Liver (tissue), 3 donors: ENCODE measurements at regions not wholly inside any gene's neighbourhood (a gene's known extent, or its start where the extent isn't known, plus 50 kb on each side); places are given as distances from the start of the nearest gene placed in this dataset.

Experiments used
- JUND ChIP-seq, 2 donors: IDR thresholded peaks; 2 replicates each; pipeline ENCODE4 v1.6.1; 2016; ENCODE audit warnings: antibody characterized with exemption in 2 of 2
- RAD21 ChIP-seq, 2 donors: IDR thresholded peaks; 2 replicates each; pipeline ENCODE4 v1.6.1; 2016; ENCODE audit warnings: antibody characterized with exemption in 2 of 2, mild to moderate bottlenecking in 2 of 2
- YY1 ChIP-seq: IDR thresholded peaks from 2 replicates; pipeline ENCODE4 v1.6.1; 2016; ENCODE audit warnings: antibody characterized with exemption, mild to moderate bottlenecking
- TF ChIP-seq, protein P1 (sequence below): fragments of 150-350 bp; IDR thresholded peaks from 2 replicates; pipeline ENCODE4 v1.5.1; 2017; ENCODE audit warnings: improper control_type of control experiment, low read depth, low read length; ENCODE audit not compliant: missing input control
- donor health status: healthy.
- donor health status: healthy.

DNA sequence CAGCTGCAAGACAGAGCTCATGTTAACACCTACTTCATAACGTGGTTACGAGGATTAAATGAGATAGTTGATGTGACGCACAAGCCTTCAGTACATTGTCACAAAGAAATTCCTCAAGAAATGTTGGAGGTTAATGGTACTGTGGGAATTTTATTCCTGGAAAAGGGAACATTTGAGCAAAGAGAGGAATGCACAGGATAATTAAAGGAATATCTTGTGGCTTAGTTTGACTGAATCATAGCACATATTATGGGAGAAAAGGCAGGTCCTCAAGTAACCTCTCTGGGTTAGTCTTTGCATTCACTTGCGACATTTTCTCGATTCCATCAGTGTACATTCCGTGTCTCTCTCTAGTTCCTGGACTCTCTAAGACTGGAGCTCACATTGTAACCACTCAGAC, 300.2 kb upstream of the DUSP10 start:
- TF ChIP-seq RAD21 (IDR thresholded peaks at IDR 0.05), result no peak
- TF ChIP-seq, protein P1, sequence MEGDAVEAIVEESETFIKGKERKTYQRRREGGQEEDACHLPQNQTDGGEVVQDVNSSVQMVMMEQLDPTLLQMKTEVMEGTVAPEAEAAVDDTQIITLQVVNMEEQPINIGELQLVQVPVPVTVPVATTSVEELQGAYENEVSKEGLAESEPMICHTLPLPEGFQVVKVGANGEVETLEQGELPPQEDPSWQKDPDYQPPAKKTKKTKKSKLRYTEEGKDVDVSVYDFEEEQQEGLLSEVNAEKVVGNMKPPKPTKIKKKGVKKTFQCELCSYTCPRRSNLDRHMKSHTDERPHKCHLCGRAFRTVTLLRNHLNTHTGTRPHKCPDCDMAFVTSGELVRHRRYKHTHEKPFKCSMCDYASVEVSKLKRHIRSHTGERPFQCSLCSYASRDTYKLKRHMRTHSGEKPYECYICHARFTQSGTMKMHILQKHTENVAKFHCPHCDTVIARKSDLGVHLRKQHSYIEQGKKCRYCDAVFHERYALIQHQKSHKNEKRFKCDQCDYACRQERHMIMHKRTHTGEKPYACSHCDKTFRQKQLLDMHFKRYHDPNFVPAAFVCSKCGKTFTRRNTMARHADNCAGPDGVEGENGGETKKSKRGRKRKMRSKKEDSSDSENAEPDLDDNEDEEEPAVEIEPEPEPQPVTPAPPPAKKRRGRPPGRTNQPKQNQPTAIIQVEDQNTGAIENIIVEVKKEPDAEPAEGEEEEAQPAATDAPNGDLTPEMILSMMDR, result no peak
- no peak for TF ChIP-seq JUND (IDR thresholded peaks at IDR 0.05)
- TF ChIP-seq YY1, result no peak
